ELR (cell line): ENCODE measurements at regions not wholly inside any gene's neighbourhood (a gene's known extent, or its start where the extent isn't known, plus 50 kb on each side); places are given as distances from the start of the nearest gene placed in this dataset.
"Not testable (repeated sequence)": the region's sequence is repeated elsewhere in the genome, so short reads cannot be mapped to it uniquely, and the experiment has no call there.

Source experiments
- DNase-seq: peaks from one replicate; pipeline ENCODE4 v3.0.0-alpha.2; 2015; ENCODE audit warnings: low read depth

- DNase-seq = no peak
Measured at GRCh38 chr13:66152596-66152995, 1077.5 kb downstream of the PCDH9 start.

GRCh38 chr13:66144357-66144756 is 1085.8 kb downstream of the PCDH9 start:
- DNase-seq = not testable (repeated sequence)

GRCh38 chr13:66139701-66140100 is 1090.4 kb downstream of the PCDH9 start:
- no peak for DNase-seq

- DNase-seq = no peak
Measured at GRCh38 chr13:66139250-66139649, 1090.9 kb downstream of the PCDH9 start.

- DNase-seq = no peak
Measured at GRCh38 chr13:66138172-66138811, 1091.8 kb downstream of the PCDH9 start.

GRCh38 chr13:66137384-66137783 is 1092.8 kb downstream of the PCDH9 start:
- DNase-seq = no peak

- DNase-seq = no peak
Measured at GRCh38 chr13:66128692-66129269, 1101.4 kb downstream of the PCDH9 start.

- no peak for DNase-seq
Measured at GRCh38 chr13:66128201-66128600, 1101.9 kb downstream of the PCDH9 start.

- DNase-seq = no peak
Measured at GRCh38 chr13:66117563-66117962, 1112.6 kb downstream of the PCDH9 start.

- no peak for DNase-seq
Measured at GRCh38 chr13:66113882-66114526, 1116.1 kb downstream of the PCDH9 start.

- no peak for DNase-seq
Measured at GRCh38 chr13:66111628-66112027, 1118.5 kb downstream of the PCDH9 start.

- no peak for DNase-seq
Measured at GRCh38 chr13:66106246-66106645, 1123.9 kb downstream of the PCDH9 start.

GRCh38 chr13:66102864-66103263 is 1127.3 kb downstream of the PCDH9 start:
- DNase-seq = peak; percentile 27

- no peak for DNase-seq
Measured at GRCh38 chr13:66099825-66100224, 1130.3 kb downstream of the PCDH9 start.

- DNase-seq = peak; percentile 19
Measured at GRCh38 chr13:66098931-66099628, 1131.1 kb downstream of the PCDH9 start.

GRCh38 chr13:66089711-66090110 is 1140.4 kb downstream of the PCDH9 start:
- no peak for DNase-seq

- DNase-seq = no peak
Measured at GRCh38 chr13:66087269-66087710, 1142.8 kb downstream of the PCDH9 start.

GRCh38 chr13:66077132-66077689 is 1152.9 kb downstream of the PCDH9 start:
- DNase-seq = peak; percentile 28

- DNase-seq = peak; percentile 75
Measured at GRCh38 chr13:66076417-66076816, 1153.7 kb downstream of the PCDH9 start.

- no peak for DNase-seq
Measured at GRCh38 chr13:66074018-66074615, 1156.0 kb downstream of the PCDH9 start.

GRCh38 chr13:66072097-66072496 is 1158.0 kb downstream of the PCDH9 start:
- not testable (repeated sequence) for DNase-seq

- DNase-seq = no peak
Measured at GRCh38 chr13:66071608-66072007, 1158.5 kb downstream of the PCDH9 start.
